ENCODE measurements at regions not wholly inside any gene's neighbourhood (a gene's known extent, or its start where the extent isn't known, plus 50 kb on each side); places are given as distances from the start of the nearest gene placed in this dataset.

DNA sequence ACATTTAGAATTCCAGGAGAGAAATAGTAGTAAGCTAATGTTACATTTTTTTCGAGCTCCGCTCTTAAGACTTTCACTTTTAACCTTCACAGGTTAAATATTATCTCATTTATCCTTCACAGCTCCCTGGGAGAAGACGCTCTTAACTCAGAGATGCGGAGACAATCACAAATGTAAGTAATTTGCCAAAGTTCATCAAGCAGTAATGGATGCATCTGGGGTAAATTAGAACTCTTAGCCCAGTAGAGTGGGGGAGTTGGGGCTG is 168.5 kb downstream of the SPP2 start:
- H3K4me3 ChIP-seq (ENCODE audit: low read depth, low read length), result no peak overlapping the region
- TF ChIP-seq, protein P1, sequence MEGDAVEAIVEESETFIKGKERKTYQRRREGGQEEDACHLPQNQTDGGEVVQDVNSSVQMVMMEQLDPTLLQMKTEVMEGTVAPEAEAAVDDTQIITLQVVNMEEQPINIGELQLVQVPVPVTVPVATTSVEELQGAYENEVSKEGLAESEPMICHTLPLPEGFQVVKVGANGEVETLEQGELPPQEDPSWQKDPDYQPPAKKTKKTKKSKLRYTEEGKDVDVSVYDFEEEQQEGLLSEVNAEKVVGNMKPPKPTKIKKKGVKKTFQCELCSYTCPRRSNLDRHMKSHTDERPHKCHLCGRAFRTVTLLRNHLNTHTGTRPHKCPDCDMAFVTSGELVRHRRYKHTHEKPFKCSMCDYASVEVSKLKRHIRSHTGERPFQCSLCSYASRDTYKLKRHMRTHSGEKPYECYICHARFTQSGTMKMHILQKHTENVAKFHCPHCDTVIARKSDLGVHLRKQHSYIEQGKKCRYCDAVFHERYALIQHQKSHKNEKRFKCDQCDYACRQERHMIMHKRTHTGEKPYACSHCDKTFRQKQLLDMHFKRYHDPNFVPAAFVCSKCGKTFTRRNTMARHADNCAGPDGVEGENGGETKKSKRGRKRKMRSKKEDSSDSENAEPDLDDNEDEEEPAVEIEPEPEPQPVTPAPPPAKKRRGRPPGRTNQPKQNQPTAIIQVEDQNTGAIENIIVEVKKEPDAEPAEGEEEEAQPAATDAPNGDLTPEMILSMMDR (IDR thresholded peaks at IDR 0.05; ENCODE audit: borderline replicate concordance, insufficient read depth, low read depth, low read length), result no peak

DNA sequence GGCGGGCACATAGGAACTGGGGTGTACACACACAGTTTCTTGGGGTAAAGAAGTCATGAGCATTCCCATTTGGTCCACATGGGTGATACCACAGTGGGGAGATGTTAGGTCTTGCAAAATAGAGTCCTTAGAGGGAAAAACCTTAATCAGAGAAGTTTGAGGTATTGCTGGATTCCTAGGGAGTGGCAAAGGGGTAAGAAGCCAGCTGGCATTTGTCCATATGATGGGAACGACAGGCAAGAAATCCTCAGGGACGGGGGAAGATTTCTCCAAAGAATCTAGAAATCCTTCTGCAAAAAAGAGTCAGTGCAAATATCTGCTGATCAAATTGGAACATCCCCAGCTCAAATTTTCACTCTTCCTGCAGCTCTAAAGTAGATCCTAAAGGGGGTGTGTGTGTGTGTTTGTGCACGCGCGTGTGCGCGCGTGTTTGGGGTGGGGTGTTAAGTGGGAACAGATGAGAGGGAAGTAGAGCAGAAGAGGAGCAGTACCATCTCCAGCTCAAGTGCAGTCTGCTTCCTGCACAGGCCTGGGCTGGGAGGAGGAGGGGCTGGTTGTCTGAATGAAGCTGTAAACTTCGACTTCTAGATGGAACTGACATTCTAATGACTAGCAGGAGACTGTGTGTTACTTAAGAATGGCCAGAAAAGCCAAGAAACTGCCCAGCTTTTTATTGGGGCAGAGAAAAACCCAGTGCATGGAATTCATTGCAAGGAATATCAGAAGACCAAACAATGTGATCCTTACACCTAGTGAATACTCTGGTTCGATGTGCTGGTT is 168.0 kb downstream of the SPP2 start:
- TF ChIP-seq, protein P1 (IDR thresholded peaks at IDR 0.05; ENCODE audit: borderline replicate concordance, insufficient read depth, low read depth, low read length), result no peak
- H3K4me3 ChIP-seq (ENCODE audit: low read depth, low read length), result no peak overlapping the region

DNA sequence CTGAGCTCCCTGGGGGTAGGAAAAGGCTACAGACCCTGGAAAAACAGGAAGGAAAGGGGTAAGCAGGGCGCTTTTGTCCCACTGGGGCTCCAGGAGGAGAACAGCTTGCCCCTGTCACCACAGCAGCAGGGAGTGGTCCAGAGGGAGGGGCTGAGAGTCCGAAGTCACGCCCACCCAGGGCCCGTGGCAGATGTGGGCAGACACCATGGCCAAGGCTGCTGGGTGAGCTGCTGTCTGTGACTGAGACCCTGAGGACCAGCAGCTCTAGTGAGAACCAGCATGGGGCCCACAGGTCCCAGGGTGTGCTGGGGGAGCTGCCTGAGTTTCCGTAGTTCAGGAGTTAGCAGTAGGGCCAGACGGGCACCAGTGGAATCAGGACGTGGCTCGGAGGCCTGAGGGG is 162.0 kb downstream of the SPP2 start:
- TF ChIP-seq, protein P1 (IDR thresholded peaks at IDR 0.05; ENCODE audit: borderline replicate concordance, insufficient read depth, low read depth, low read length), result no peak
- no peak overlapping the region for H3K4me3 ChIP-seq (ENCODE audit: low read depth, low read length)

DNA sequence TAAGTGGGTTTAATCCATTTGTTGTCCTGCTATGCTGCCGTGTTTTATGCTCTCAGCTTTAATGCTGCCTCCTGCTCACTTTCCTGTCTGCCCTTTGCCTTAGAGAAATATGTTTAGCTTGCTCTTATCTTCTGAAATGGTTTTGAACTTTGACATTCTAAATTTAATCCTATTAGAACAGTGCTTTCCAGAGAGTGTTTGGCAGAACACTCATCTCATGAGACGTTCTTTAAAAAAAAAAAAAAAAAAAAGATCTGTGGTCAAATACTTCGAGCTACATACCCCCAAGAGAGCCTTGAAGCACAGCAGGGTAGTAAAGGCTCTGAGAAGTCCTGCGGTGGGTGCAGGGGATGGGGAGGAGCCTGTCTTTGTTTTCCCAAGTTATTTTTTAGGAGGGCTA is 161.3 kb downstream of the SPP2 start:
- TF ChIP-seq, protein P1 (IDR thresholded peaks at IDR 0.05; ENCODE audit: borderline replicate concordance, insufficient read depth, low read depth, low read length), result no peak
- no peak overlapping the region for H3K4me3 ChIP-seq (ENCODE audit: low read depth, low read length)

DNA sequence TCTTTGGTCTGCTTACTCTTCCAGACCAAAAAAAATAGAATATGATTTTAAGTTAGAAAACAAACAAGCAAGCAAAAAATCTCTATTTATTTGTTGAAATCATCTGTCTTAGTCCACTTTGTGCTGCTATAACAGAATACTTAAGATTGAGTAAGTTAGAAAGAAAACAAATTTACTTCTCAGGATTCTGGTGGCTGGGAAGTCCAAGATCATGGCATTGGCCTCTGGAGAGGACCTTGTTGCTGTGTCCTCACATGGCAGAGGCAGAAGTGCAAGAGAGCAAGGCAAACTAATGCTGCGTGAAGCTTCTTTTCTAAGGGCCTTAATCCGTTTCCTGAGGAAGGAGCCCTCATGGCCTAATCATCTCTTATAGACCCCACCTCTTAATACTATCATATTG is 156.2 kb downstream of the SPP2 start:
- TF ChIP-seq, protein P1 (IDR thresholded peaks at IDR 0.05; ENCODE audit: borderline replicate concordance, insufficient read depth, low read depth, low read length), result no peak
- H3K4me3 ChIP-seq (ENCODE audit: low read depth, low read length), result no peak overlapping the region

DNA sequence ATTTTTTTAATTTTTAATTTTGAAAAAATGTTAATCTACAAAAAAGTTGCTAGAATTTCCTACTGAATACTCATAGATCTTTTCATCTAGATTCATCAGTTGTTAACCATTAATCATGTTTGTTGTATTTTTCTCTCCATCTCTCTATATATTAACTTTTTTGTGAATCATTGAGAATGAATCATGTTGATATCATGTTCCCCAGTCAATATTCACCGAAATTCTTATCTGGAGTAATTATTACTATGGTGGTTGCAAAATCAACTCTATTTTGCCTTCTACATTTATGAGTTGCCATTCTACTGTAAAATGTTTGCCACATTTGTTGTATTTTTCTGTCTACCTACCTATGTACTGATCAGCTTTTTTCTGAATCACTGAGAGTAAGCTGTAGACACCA is 154.0 kb downstream of the SPP2 start:
- TF ChIP-seq, protein P1 (IDR thresholded peaks at IDR 0.05; ENCODE audit: borderline replicate concordance, insufficient read depth, low read depth, low read length), result no peak
- H3K4me3 ChIP-seq (ENCODE audit: low read depth, low read length), result no peak overlapping the region

DNA sequence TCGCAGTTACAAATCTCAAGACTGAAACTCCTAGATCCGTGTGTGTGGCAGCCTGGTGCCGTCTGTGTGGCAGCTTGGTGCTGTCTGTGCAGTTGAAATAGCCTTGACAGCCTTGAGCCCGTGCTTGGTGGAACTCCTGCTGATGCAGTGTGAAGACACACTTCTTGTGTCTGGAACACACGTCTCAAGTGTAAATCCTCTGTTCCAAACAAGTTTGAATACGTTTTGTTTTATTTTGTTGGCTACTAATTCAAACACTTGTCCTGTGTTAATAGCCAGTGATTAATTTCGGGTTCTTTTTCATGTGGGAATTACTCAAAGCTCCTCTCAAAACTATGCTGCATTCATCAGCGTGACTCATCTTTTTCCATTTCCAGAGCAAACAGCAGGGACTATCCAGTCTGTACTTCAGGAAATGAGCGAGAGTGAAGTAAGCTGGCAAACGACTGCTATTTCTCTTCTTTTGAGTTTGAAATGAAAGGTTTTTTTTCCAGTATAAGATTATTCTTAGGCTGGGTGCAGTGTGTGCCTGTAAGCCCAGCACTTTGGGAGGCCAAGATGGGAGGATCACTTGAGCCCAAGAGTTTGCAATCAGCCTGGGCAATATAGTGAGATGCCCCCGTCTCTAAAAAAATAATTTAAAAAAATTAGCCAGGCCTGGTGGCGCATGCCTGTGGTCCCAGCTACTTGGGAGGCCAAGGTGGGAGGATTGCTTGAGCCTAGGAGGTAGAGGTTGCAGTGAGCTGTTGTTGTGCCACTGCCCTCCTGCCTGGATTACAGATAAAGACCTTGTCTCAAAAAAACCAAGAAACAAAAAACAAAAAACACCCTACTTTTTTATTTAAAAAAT is 152.9 kb downstream of the SPP2 start:
- TF ChIP-seq, protein P1 (IDR thresholded peaks at IDR 0.05; ENCODE audit: borderline replicate concordance, insufficient read depth, low read depth, low read length), result no peak
- no peak overlapping the region for H3K4me3 ChIP-seq (ENCODE audit: low read depth, low read length)

Measured in GM12875 (cell line).